ENCODE measurements at regions not wholly inside any gene's neighbourhood (a gene's known extent, or its start where the extent isn't known, plus 50 kb on each side); places are given as distances from the start of the nearest gene placed in this dataset.
"Not testable (repeated sequence)": the region's sequence is repeated elsewhere in the genome, so short reads cannot be mapped to it uniquely, and the experiment has no call there.

DNA sequence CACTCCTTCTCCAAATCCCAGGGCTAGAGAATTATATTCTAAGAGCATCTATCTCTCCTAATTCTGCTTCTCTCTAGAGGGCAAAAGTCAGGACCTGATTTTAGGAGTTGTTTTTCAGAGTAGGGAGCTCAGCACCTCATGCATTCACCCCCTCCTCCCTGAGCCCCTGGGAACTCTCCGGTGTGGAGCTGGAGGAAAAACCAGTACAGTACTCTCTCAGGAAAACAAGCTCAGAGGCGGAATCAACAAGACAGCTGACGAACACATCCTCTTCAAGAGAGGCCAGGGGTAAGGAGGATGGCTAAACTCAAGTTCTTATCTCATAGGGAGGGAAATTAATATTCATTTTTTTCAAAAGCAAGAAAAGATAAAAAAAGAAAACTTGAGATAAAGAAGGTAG lies 120.1 kb upstream of the CDYL start:
- DNase-seq (ENCODE audit: low read depth in 3 of 3, low spot score in 1 of 3) = no peak

DNA sequence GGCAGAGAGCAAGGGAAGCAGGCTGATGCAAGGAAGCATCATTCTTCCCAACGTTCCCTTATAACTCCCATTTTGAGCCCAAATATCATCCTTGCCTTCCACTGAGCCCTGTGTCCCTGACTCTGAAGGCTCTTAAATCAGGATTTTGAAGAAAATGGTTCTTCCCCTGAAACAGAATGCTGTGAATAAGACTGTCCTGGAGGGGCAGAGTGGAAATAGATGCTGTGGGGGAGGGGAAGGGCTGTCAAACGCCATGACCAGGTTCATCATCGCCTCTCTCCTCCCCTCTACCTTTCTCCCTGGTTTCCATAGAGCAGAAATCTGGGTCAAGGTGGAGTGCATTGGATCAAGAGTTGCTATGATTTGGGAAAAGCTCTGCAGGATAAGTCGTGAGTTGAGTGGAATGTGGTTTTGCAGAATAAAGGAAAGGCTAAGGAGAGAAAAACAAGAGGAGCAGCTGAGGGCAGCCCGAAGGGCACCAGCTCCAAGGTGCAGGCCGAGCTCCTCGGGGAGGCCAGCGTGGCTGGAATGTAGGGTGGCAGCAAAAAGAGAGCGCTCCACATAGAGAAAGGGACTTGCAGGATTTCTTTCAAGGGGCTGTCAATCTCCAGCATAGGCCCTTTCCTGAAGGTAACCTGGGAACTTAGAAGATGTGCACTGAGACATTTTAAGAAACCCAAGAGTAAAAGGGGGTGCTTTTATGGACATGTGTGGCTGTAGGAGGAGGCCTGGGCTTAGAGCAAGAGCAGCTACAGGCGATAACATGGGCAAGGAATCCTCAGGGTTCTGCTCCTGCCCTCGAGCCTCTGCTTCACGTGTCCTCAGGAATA lies 120.8 kb upstream of the CDYL start:
- DNase-seq (ENCODE audit: low read depth in 3 of 3, low spot score in 1 of 3) = no peak

DNA sequence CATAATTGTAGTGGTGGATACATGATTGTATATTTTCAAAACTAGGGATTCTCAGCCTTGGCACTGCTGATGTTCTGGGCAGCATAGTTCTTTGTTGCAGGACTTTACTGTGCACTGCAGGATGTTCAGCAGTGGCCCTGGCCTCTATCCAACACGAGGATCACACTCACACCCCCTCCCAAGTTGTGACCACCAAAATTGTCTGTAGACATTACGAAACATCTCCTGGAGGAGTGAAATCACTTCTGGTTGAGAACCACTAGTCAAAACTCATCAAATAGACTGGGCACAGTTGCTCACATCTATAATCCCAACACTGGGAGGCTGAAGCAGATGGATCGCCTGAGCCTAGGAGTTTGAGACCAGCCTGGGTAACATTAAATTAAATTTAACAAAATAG lies 123.1 kb upstream of the CDYL start:
- DNase-seq (ENCODE audit: low read depth in 3 of 3, low spot score in 1 of 3) = no peak

DNA sequence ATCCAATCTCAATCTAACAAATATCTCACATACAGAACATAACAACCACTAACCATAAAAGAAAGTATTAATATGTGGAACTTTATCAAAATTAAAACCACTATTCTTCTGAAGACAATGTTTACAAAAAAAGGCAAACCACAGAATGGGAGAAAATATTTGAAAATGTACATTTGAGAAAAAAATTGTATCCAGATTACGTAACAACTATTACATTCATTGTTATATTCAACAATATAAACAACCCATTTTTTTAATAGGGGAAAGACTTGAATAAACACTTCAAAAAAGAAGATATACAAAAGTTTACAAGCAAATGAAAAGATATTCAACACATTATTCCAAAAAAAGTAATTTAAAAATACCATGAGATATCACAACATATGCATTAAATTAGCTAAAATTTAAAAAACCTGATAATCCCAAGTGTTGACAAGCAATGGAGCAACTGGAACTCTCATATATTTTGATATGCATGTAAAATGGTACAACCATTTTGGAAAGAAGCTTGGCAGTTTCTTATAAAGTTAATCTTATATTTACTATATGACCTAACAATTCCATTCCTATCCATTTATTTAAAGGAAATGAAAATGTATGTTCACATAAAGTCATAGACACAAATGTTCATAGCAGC lies 124.3 kb upstream of the CDYL start:
- DNase-seq (ENCODE audit: low read depth in 3 of 3, low spot score in 1 of 3) = no peak

DNA sequence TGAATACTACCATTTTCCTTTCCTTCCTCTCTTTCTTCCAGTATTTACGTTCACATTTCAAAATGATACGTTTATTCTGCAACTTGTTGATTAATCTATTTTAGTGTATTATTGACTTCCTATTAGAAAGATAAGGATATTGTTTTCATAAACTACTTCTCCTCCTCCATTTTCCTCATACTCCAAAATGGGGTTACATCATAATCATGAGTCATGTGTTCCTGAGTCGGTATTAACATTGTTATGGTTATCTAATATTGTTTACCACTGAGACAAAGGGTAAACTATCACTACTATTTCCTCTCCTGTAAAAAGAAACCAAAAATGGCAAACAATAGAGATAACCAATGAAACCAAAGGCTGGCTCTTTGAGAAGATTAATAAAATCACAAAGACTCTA lies 126.5 kb upstream of the CDYL start:
- DNase-seq (ENCODE audit: low read depth in 3 of 3, low spot score in 1 of 3) = no peak

DNA sequence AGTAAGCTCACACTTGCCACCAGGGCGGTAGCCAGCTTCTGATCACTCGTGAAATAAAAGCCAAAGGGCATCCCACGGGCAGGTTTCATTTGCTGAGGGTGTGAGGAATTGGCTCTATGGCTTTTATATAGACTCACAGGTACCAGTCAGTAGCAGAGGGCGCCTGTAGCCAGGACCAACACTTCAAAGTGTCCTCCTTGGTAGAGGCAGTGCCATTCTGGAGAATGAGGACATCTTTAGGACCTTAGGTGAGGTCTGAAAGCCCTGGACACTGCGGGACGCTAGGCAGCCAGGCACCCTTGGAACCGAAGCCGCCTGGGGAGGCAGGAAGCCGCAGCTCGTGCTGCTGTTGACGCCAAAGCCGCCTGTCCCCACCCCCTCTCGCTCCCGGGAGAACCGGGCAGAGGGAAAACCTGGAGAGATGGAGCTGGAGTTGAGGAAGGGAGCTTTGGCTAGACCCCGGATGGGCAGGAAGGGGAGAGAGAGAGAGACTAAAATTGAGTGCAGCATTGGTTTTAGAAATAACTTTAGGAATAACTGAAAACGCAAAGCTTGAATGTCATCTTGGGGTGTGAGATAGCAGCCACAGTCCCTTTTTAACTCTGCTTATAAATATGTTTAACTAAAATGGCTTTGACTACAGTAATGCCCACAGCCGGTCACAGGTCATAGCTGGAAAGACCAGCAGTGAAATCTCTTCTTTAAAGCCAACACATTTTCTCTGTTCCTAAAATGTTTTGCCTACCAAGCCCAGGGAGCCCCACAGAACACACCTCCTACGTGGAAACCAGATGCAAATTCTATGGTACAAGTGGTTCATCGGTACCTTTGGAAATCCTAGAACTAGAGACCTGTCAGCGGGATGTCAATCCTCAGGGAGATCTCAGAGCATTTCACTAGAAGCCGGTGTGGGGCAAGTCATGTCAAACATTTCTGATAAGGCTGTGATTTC lies 128.5 kb upstream of the CDYL start:
- DNase-seq (ENCODE audit: low read depth in 3 of 3, low spot score in 1 of 3) = no peak

DNA sequence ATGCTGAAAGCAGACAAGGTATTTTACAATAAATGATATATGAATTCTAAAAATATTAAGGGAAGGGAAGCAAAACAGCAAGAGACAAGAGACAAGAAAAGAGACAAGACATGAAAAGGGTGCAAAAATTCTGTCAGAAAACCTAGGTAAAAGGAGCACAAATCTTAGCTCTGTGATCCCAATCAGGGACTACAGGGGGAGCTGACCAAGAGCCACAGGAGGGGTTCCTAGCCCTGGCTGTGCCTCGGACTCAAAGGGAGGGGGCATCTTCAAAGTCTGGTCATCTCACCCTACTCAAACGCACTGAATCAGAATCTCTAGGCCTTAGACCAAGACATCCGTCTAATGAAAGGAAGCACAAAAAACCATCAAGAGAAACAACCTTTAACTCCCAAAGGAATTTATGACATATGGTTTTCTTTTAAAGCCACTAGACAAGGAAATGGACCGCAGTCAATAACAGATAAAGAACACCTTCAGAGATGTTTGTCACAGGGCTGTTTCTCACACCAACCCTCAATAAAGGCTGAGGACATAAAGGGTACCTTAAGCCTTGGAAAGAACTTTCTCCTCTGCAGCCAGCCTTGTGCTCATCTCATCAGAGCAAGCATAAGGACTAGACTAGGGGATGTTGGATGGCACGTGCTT lies 130.4 kb upstream of the CDYL start:
- DNase-seq (ENCODE audit: low read depth in 3 of 3, low spot score in 1 of 3) = no peak

DNA sequence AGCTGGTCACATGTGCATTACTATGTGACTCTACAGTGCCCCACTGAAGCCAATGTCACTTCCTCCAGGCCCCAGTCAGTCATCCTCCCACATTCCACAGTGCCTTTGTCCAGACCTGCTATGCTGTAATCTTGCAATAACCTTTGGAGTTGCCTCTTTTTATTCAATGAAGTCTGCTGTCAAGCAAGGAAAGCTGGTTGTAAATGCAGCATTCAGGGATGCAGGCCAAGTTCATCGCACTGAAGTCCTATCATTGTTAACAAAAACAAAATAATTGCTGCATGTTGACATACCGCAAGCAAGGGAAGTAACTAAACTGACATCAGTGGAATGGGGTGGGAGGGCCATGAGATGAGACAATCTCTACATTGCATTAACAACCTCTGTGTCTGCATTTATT lies 131.2 kb upstream of the CDYL start:
- no peak for DNase-seq (ENCODE audit: low read depth in 3 of 3, low spot score in 1 of 3)

DNA sequence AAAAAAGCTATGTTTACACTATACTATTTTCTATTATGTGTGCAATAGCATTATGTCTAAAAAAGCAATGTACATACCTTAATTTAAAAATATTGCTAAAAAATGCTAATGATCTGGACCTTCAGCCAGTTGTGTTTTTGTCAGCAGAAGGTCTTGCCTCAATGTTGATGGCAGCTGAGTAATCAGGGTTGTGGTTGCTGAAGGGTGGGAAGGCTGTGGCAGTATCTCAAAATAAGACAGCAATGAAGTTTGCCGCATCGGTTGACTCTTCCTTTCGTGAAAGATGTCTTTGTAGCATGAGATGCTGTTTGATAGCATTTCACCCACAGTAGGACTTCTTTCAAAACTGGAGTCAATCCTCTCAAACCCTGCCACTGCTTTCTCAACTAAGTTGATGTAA lies 134.7 kb upstream of the CDYL start:
- DNase-seq (ENCODE audit: low read depth in 3 of 3, low spot score in 1 of 3) = no peak

- no peak for DNase-seq (ENCODE audit: low read depth in 3 of 3, low spot score in 1 of 3)
Observed at GRCh38 chr6:4640139-4640538, 136.1 kb upstream of the CDYL start.

DNA sequence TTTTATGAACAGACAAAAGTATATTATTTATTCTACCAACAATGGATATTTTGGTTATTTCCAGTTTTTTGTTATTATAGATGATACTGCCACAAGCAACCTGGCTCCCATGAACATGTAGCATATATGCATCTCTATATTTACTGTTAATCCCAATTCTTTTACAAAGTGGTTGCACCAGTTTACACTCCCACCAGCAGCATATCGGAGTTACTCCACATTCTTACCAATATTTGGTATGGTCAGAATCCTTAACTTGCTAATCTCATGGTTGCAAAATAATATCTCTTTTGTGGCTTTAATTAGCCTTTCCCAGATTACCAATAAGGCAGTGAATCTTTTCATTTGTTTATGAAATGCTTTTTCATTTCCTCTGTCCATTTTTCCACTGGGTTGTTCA lies 137.6 kb upstream of the CDYL start:
- no peak for DNase-seq (ENCODE audit: low read depth in 3 of 3, low spot score in 1 of 3)

DNA sequence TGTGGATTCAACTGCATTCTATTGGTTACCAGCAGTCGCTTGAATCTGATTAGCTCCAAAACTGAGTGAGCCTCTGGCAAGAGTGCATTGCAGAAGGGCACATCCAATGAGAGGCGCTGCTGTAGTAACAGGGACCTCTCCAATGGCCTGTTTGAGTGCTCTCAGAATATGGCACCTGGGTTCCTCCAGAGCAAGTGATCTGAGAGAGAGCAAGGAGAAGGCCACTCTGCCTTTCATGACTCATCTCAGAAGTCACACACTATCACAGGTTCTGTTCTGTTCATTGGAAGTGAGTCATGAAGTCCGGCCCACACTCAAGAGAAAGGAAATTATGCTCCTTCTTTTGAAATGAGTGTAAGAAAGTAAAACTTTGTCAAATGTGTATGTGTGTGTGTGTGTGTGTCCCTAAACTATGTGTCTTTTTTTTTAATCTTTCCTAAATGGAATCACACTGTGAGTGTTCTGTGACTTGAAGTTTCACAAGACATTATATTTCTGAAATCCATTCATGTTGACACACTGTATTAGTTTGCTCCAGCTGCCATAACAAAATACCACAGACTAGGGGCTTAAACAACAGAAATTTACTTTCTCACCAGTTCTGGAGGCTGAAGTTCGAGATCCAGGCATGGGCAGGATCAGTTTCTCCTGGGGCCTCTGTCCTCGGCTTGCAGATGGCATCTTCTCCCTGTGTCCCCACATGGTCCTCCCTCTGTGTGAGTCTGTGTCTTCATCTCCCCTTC lies 138.3 kb upstream of the CDYL start:
- DNase-seq (ENCODE audit: low read depth in 3 of 3, low spot score in 1 of 3) = no peak

GRCh38 chr6:4636881-4637224 lies 139.4 kb upstream of the CDYL start:
- no peak for DNase-seq (ENCODE audit: low read depth in 3 of 3, low spot score in 1 of 3)

GRCh38 chr6:4636191-4636880 lies 139.9 kb upstream of the CDYL start:
- no peak for DNase-seq (ENCODE audit: low read depth in 3 of 3, low spot score in 1 of 3)

GRCh38 chr6:4635666-4636065 lies 140.5 kb upstream of the CDYL start:
- no peak for DNase-seq (ENCODE audit: low read depth in 3 of 3, low spot score in 1 of 3)

- DNase-seq (ENCODE audit: low read depth in 3 of 3, low spot score in 1 of 3) = no peak
Observed at GRCh38 chr6:4632421-4632820, 143.8 kb upstream of the CDYL start.

DNA sequence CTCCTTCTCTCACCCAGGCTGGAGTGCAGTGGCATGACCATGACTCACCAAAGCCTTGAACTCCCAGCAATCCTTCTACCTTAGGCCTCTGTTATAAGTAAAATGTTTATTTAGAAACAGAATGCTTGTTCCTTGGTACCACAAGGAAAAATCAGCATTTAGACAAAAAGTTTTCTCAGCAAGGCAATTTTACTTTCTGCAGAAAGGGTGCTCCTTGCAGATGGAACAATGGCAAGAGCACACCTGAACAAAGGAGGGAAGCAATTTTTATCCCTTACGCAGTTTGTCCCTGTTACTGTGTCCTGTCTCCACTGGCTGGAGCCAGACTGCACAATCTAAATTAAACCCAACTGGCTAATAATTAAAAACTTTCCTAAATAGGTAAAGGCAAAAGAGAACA lies 146.4 kb upstream of the CDYL start:
- DNase-seq (ENCODE audit: low read depth in 3 of 3, low spot score in 1 of 3) = not testable (repeated sequence)

- no peak for DNase-seq (ENCODE audit: low read depth in 3 of 3, low spot score in 1 of 3)
Observed at GRCh38 chr6:4625557-4625956, 150.6 kb upstream of the CDYL start.

DNA sequence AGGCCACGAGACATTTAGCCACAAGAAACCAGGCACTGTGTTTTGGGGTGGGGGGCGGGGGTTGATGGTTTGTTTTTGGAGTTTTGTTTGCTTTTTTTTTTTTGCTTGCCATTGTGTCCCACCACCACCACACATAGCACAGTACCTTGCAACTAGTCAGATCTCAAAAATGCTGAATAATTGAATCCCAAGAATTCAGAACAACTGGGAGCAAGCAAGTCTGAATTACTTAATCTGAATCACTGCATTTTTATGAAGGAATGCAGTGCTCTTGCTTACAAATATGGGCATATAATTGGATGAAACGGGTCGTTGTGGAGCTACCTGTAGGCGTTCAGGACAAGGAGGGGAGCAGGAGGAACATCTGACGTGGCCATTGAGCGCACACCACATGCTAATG lies 151.5 kb upstream of the CDYL start:
- no peak for DNase-seq (ENCODE audit: low read depth in 3 of 3, low spot score in 1 of 3)
